Endothelial cell of umbilical vein (primary cell): ENCODE measurements at regions not wholly inside any gene's neighbourhood (a gene's known extent, or its start where the extent isn't known, plus 50 kb on each side); places are given as distances from the start of the nearest gene placed in this dataset.

Experiments used
- BruUV-seq: library from RNA; stranded (reverse); fragments of 400-500 nt; replicated peaks from 2 replicates; lab custom pipeline; 2021; lab: Mats Ljungman, UMichigan
- CTCF ChIA-PET: fragments of 300-600, 350-600 bp; sonication (Branson Sonifier 250); formaldehyde crosslinking; loops from one replicate; lab custom pipeline; 2021; ENCODE audit warnings: antibody characterized with exemption, inconsistent platforms; lab: Charles Lee
- POLR2A ChIA-PET: fragments of 300-600, 350-600 bp; sonication (Branson Sonifier 250); formaldehyde crosslinking; loops from one replicate; lab custom pipeline; 2021; ENCODE audit warnings: antibody characterized with exemption, inconsistent platforms; lab: Charles Lee
- DNase-seq: peaks from one replicate; pipeline ENCODE4 v3.0.0-alpha.2; 2011; ENCODE audit warnings: low read depth, low spot score
- FAIRE-seq: peaks from 2 replicates; lab custom pipeline; 2011; peaks lifted over from hg19 to GRCh38; lab: Jason Lieb, UNC
- H2AFZ ChIP-seq: 2 replicates; pipeline ENCODE4 v1.6.0; 2012; ENCODE audit warnings: low read depth, low read length, control low read depth, inconsistent platforms
- H3K27ac ChIP-seq: 2 replicates; pipeline ENCODE4 v1.5.1; 2011; ENCODE audit warnings: low read depth, mild to moderate bottlenecking, control low read depth, low read length, moderate library complexity; ENCODE audit not compliant: insufficient read depth
- H3K27me3 ChIP-seq, 2 experiments: 2 replicates each; pipeline versions ENCODE4 v1.6.0 to v1.6.1; 2011; ENCODE audit warnings: low read length in 2 of 2, mixed read lengths in 1 of 2; ENCODE audit not compliant: control insufficient read depth in 2 of 2, insufficient read depth in 2 of 2
- H3K36me3 ChIP-seq, 2 experiments: 2 replicates in 1 of 2; 3 replicates in 1 of 2; pipeline ENCODE4 v1.5.1; 2011; ENCODE audit warnings: low read length in 2 of 2, mild to moderate bottlenecking in 1 of 2, moderate library complexity in 1 of 2; ENCODE audit not compliant: control insufficient read depth in 2 of 2, insufficient read depth in 2 of 2; ENCODE audit errors: extremely low read depth in 1 of 2
- H3K4me1 ChIP-seq: 3 replicates; pipeline ENCODE4 v1.5.1; 2011; ENCODE audit warnings: mild to moderate bottlenecking, low read length; ENCODE audit not compliant: control insufficient read depth, insufficient read depth; ENCODE audit errors: extremely low read depth
- H3K4me2 ChIP-seq: 2 replicates; pipeline ENCODE4 v1.6.1; 2011; ENCODE audit warnings: low read length, control low read depth, mixed read lengths; ENCODE audit not compliant: insufficient read depth
- H3K4me3 ChIP-seq, 3 experiments: fragments of 200-600 bp in 1 of 3; sonication (generic), shearing (Covaris generic) in 1 of 3; replicated peaks in 1 of 3; 2 replicates each; pipeline ENCODE4 v1.5.1; 2011 to 2016; ENCODE audit warnings: control low read depth in 3 of 3, low read length in 3 of 3, mild to moderate bottlenecking in 2 of 3, inconsistent platforms in 1 of 3, low read depth in 1 of 3, moderate library complexity in 1 of 3; ENCODE audit not compliant: insufficient read depth in 1 of 3
- H3K79me2 ChIP-seq: 2 replicates; pipeline ENCODE4 v1.6.0; 2012; ENCODE audit warnings: low read length, inconsistent platforms; ENCODE audit not compliant: control insufficient read depth, insufficient read depth
- H3K9ac ChIP-seq: replicated peaks from 2 replicates; pipeline ENCODE3; 2011; ENCODE audit warnings: low read length, control low read depth; ENCODE audit not compliant: insufficient read depth; ENCODE audit errors: extremely low read depth
- H3K9me1 ChIP-seq: replicated peaks from 3 replicates; pipeline ENCODE4 v1.6.0; 2011; ENCODE audit warnings: mild to moderate bottlenecking, low read length; ENCODE audit not compliant: control insufficient read depth, insufficient read depth; ENCODE audit errors: extremely low read depth
- H3K9me3 ChIP-seq: replicated peaks from 2 replicates; pipeline ENCODE4 v1.5.1; 2012; ENCODE audit warnings: low read length, inconsistent platforms; ENCODE audit not compliant: control insufficient read depth, insufficient read depth
- H4K20me1 ChIP-seq: replicated peaks from 2 replicates; pipeline ENCODE3; 2011; ENCODE audit warnings: mild to moderate bottlenecking, low read length; ENCODE audit not compliant: control insufficient read depth, insufficient read depth; ENCODE audit errors: extremely low read depth
- EZH2 ChIP-seq: IDR thresholded peaks from 2 replicates; pipeline ENCODE4 v1.6.1; 2012; ENCODE audit warnings: borderline replicate concordance, low read depth, mild to moderate bottlenecking, moderate library complexity, low read length, inconsistent platforms; ENCODE audit not compliant: severe bottlenecking
- FOS ChIP-seq: IDR thresholded peaks from 2 replicates; pipeline ENCODE4 v1.6.1; 2011; ENCODE audit warnings: mild to moderate bottlenecking, low read length, moderate library complexity, borderline replicate concordance; ENCODE audit not compliant: insufficient read depth
- GATA2 ChIP-seq: IDR thresholded peaks from 2 replicates; pipeline ENCODE4 v1.7.0; 2011; ENCODE audit warnings: low read depth, mild to moderate bottlenecking, moderate library complexity, mixed read lengths, low read length; ENCODE audit not compliant: insufficient read length, insufficient read depth
- JUN ChIP-seq: IDR thresholded peaks from 2 replicates; pipeline ENCODE4 v1.6.1; 2011; ENCODE audit warnings: borderline replicate concordance, low read depth; ENCODE audit not compliant: insufficient read length, insufficient read depth
- MYC ChIP-seq: IDR thresholded peaks from one replicate; pipeline ENCODE4 v1.6.1; 2011; ENCODE audit warnings: mild to moderate bottlenecking, low read depth, low read length
- POLR2A ChIP-seq: IDR thresholded peaks from 2 replicates; pipeline ENCODE4 v1.6.1; 2012; ENCODE audit warnings: low read depth, mild to moderate bottlenecking, control low read depth, low read length
- POLR2AphosphoS5 ChIP-seq: IDR thresholded peaks from 2 replicates; pipeline ENCODE4 v1.6.1; 2012; ENCODE audit warnings: low read depth, mild to moderate bottlenecking, control low read depth, low read length, moderate library complexity; ENCODE audit not compliant: insufficient read depth
- dilution Hi-C: fragments of 300-500 bp; cut with MboI; formaldehyde crosslinking; loops from one replicate; pipeline ENCODE4 v1.15.0; 2019; ENCODE audit warnings: low sequenced_read_pairs; ENCODE audit not compliant: extremely low pct_ligation_motif_present
- intact Hi-C: fragments of 100-400 bp; cut with micrococcal nuclease; formaldehyde crosslinking; loops from one replicate; pipeline ENCODE4 v1.10.0; 2022
- TF ChIP-seq, protein P1 (sequence below): IDR thresholded peaks from 2 replicates; pipeline ENCODE4 v1.6.1; 2011; ENCODE audit not compliant: insufficient read depth, insufficient read length
- TF ChIP-seq, protein P2 (sequence below), 2 donors: IDR thresholded peaks; 1 replicate in 1 of 2; 2 replicates in 1 of 2; pipeline ENCODE4 v1.5.1; 2011; ENCODE audit warnings: low read length in 2 of 2, mild to moderate bottlenecking in 2 of 2, moderate library complexity in 2 of 2, control low read depth in 1 of 2, inconsistent platforms in 1 of 2, low read depth in 1 of 2; ENCODE audit not compliant: insufficient read depth in 1 of 2; ENCODE audit errors: extremely low read depth in 1 of 2

DNA sequence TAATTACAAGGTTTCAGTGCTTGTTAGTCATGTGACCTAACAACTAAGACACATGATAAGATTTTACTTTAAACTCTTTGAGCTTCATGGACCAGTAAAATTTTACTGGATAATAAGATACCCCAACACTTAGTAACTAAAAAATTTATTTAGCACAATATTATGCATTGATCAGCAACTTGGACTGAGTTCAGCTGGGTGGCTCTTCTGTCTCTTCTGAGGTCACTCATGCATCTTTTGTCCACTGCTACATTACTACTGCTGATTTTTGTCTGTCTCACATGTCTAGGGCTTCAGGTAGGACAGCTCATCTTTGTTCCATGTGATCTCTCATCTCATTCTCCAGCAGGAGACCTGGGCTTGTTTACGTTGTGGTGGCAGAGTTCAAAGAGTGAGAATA is 370.2 kb upstream of the TMTC1 start:
- no peaks in the 10 kb centered on the region for H3K9me1 ChIP-seq
- H3K27ac ChIP-seq: no peak overlapping the region
- no peak overlapping the region for H3K4me2 ChIP-seq
- no peaks in the 10 kb centered on the region for H3K27me3 ChIP-seq
- dilution Hi-C loops: no loop called here
- H3K36me3 ChIP-seq: no peaks in the 10 kb centered on the region
- no peak overlapping the region for H2AFZ ChIP-seq
- intact Hi-C loops: no loop called here
- no peaks in the 10 kb centered on the region for H3K79me2 ChIP-seq
- BruUV-seq: no TSS peak
- no peaks in the 10 kb centered on the region for H3K9me3 ChIP-seq
- H3K4me1 ChIP-seq: no peaks in the 10 kb centered on the region
- H3K9ac ChIP-seq: no peak overlapping the region
- ChIA-PET POLR2A (no interaction called here), CTCF (interaction anchor here (0.8 kb wide), 1 partner anchor 9 kb away, joined by 4 read pairs; no protein-coding TSS in a partner anchor)
- no peaks in the 10 kb centered on the region for H4K20me1 ChIP-seq
- FAIRE-seq (no peak), DNase-seq (no peak)
- no peak overlapping the region for H3K4me3 ChIP-seq
- TF ChIP-seq, protein P1, sequence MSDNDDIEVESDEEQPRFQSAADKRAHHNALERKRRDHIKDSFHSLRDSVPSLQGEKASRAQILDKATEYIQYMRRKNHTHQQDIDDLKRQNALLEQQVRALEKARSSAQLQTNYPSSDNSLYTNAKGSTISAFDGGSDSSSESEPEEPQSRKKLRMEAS: no peak
- TF ChIP-seq EZH2 (no peak), GATA2 (no peak), POLR2AphosphoS5 (no peak), FOS (no peak), POLR2A (no peak), MYC (no peak), JUN (no peak)
- TF ChIP-seq, protein P2, sequence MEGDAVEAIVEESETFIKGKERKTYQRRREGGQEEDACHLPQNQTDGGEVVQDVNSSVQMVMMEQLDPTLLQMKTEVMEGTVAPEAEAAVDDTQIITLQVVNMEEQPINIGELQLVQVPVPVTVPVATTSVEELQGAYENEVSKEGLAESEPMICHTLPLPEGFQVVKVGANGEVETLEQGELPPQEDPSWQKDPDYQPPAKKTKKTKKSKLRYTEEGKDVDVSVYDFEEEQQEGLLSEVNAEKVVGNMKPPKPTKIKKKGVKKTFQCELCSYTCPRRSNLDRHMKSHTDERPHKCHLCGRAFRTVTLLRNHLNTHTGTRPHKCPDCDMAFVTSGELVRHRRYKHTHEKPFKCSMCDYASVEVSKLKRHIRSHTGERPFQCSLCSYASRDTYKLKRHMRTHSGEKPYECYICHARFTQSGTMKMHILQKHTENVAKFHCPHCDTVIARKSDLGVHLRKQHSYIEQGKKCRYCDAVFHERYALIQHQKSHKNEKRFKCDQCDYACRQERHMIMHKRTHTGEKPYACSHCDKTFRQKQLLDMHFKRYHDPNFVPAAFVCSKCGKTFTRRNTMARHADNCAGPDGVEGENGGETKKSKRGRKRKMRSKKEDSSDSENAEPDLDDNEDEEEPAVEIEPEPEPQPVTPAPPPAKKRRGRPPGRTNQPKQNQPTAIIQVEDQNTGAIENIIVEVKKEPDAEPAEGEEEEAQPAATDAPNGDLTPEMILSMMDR (IDR thresholded peaks at IDR 0.05; ENCODE audit: extremely low read depth in 1 of 2, insufficient read depth in 1 of 2, low read depth in 1 of 2, low read length in 2 of 2): no peak
